Large intestine (tissue), 3 donors: ENCODE measurements at regions not wholly inside any gene's neighbourhood (a gene's known extent, or its start where the extent isn't known, plus 50 kb on each side); places are given as distances from the start of the nearest gene placed in this dataset.
"Not testable (repeated sequence)": the region's sequence is repeated elsewhere in the genome, so short reads cannot be mapped to it uniquely, and the experiment has no call there.

ENCODE experiments used
- DNase-seq, 2 donors: peaks; one replicate each; pipeline versions ENCODE4 v3.0.0 to v3.0.0-alpha.2; 2013
- H3K27ac ChIP-seq: one replicate; pipeline ENCODE4 v1.5.1; 2013; ENCODE audit warnings: low read length
- H3K27me3 ChIP-seq: 2 replicates; pipeline ENCODE4 v1.6.1; 2013; ENCODE audit warnings: low read length; ENCODE audit not compliant: control insufficient read depth, insufficient read depth
- H3K36me3 ChIP-seq: 2 replicates; pipeline ENCODE4 v1.6.1; 2013; ENCODE audit warnings: low read length; ENCODE audit not compliant: control insufficient read depth, insufficient read depth
- H3K4me1 ChIP-seq: one replicate; pipeline ENCODE4 v1.6.1; 2013; ENCODE audit warnings: low read length; ENCODE audit not compliant: control insufficient read depth, insufficient read depth
- H3K4me3 ChIP-seq: one replicate; pipeline ENCODE4 v1.5.1; 2013; ENCODE audit warnings: low read length
- H3K9me3 ChIP-seq: one replicate; pipeline ENCODE4 v1.6.1; 2013; ENCODE audit warnings: mild to moderate bottlenecking, low read depth, low read length, moderate library complexity; ENCODE audit not compliant: control insufficient read depth
- WGBS: methylation state at CpG from one replicate; pipeline ENCODE4 v1.1.5; 2013; ENCODE audit warnings: low lambda C conversion rate; ENCODE audit not compliant: insufficient coverage; 5-methylcytosine and 5-hydroxymethylcytosine counted together

DNA sequence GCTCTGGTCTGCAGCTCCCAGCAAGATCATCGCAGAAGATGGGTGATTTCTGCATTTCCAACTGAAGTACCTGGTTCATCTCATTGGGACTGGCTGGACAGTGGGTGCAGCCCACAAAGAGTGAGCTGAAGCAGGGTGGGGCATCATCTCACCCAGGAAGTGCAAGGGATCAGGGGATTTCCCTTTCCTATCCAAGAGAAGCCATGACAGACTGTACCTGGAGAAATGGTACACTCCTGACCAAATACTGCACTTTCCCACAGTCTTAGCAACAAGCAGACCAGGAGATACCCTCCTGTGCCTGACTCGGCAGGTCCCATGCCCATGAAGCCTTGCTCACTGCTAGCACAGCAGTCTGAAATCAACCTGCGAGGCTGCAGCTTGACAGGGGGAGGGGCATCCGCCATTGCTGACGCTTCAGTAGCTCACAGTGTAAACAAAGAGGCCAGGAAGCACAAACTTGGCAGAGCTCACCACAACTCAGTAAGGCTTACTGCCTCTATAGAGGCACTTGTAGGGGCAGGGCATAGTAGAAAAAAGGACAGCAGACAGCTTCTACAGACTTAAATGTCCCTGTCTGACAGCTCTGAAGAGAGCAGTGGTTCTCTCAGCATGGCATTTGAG is 60.5 kb downstream of the AREG start:
- not testable (repeated sequence) for H3K9me3 ChIP-seq, H3K27ac ChIP-seq, H3K36me3 ChIP-seq, H3K4me3 ChIP-seq, H3K4me1 ChIP-seq, H3K27me3 ChIP-seq
- peak in 1 of 2 donors; percentile 7 for DNase-seq
- WGBS = no CpG with 5 or more reads among the region's 5 CpGs

DNA sequence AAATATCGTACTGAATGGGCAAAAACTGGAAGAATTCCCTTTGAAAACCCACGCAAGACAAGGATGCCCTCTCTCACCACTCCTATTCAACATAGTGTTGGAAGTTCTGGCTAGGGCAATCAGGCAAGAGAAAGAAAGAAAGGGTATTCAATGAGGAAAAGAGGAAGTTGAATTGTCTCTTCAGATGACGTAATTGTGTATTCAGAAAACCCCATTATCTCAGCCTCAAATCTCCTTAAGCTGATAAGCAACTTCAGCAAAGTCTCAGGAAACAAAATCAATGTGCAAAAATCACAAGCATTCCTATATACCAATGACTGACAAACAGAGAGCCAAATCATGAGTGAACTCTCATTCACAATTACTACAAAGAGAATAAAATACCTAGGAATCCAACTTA is 64.4 kb downstream of the AREG start:
- H3K27ac ChIP-seq, H3K9me3 ChIP-seq, H3K36me3 ChIP-seq, DNase-seq, H3K4me1 ChIP-seq, H3K27me3 ChIP-seq, H3K4me3 ChIP-seq: not testable (repeated sequence)
- WGBS = 100% methylated on average over 2 of the region's 3 CpGs

DNA sequence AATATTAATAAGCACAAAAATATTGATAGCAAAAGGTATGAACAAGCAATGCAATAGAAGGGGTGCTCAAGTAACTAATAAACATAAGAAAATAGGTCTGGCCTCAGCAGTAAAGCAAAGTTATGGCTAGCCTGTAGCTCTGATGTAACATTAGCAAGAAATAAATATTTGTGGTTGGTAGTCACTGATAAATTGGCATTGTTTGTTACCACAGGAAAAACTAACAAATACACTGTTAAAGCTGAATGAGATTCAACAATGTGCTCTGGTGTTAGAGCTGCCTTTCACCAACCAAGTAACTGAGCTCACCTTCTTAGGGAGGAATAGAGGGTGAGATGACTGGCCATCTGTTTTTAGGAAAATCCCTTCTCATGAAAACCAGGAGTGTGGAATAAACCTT is 71.4 kb downstream of the AREG start:
- Histone ChIP-seq H3K27me3 (no peaks in the 10 kb centered on the region), H3K4me1 (no peaks in the 10 kb centered on the region), H3K9me3 (no peaks in the 10 kb centered on the region), H3K36me3 (no peaks in the 10 kb centered on the region), H3K4me3 (no peak overlapping the region), H3K27ac (no peak overlapping the region)
- DNase-seq = no peak

DNA sequence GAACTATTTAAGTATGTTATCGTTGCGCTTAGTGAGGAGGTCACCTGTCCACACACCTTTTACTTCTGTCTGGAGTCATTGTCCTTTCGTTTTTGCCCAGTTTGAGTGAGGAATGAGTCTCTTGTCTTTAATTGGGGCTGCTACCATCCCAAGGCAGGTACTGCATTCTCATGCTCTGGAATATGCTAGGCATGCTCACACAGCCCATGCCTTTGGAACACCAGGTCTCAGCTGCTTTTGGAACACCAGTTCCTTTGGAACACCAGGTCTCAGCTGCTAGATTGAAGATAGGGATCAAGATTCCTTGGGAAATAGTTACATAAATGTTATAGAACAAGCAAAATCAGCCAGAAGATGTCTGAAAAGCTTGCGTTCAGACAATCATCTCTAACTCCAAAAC is 73.1 kb downstream of the AREG start:
- H3K27me3 ChIP-seq = no peaks in the 10 kb centered on the region
- WGBS = 100% methylated on average over 1 of the region's 4 CpGs
- DNase-seq = no peak

DNA sequence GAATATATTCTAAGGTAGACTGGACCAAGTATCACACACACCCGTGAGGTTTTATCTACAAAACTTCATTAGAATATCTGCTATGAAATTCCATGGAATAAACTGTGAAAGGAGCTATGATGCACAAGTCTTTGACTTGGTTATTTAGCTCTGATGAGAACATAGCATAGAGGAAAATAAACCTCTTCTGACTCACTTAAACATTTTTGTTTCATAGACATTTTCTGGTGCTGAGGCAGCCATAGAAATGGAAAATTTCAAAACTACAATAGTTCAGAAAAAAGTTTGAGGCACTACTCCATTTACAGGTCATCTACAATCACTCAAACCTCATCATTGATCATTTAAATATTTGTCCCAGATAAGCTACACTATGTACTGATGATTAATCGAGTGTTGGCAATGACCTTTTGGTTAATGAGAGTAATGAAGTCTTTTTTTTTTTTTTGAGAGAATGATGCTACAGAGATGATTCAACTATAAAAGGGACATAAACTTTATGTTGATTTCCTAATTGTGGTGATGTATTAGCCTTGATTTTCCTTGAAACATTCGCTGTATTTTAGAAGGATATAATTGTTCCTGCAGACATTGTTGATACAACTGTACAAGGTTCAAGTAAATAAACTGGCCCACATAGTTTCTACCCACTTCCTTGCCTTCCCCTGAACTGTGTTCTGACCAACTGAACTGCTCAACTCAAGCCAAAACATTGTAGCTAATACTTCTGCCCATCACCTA is 77.5 kb downstream of the AREG start:
- DNase-seq = no peak
- H3K36me3 ChIP-seq = no peaks in the 10 kb centered on the region
- H3K4me1 ChIP-seq = no peaks in the 10 kb centered on the region
- H3K9me3 ChIP-seq = no peaks in the 10 kb centered on the region
- no peak overlapping the region for H3K27ac ChIP-seq
- no CpG with 5 or more reads among the region's 3 CpGs for WGBS
- H3K4me3 ChIP-seq = no peak overlapping the region
- H3K27me3 ChIP-seq = no peaks in the 10 kb centered on the region

More for the DNA sequence above, 73.1 kb downstream of the AREG start:
- no peaks in the 10 kb centered on the region for H3K36me3 ChIP-seq
- no peaks in the 10 kb centered on the region for H3K9me3 ChIP-seq
- H3K4me3 ChIP-seq = no peak overlapping the region
- no peaks in the 10 kb centered on the region for H3K4me1 ChIP-seq
- H3K27ac ChIP-seq = no peak overlapping the region

DNA sequence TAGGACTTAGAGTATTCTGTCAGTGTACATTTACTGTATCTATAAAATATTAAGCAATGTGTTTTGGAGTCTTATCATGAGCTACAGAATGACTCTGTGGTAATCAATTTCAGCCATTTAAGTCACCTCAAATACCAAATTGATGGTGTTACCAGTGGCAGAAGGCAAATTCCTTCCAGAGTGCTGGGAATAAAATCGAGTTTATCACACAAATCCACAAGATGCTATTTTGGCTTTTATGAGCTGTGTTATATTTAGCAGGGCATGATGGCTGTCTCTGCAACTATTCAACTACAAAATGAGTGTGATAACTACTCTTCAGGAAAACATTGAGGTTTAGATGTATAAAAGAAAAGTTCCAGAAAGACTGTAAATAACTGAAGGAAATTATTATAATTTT is 78.2 kb downstream of the AREG start:
- DNase-seq = no peak
- no peaks in the 10 kb centered on the region for H3K27me3 ChIP-seq
- WGBS = no CpG with 5 or more reads among the region's 1 CpG
- no peaks in the 10 kb centered on the region for H3K36me3 ChIP-seq
- H3K9me3 ChIP-seq = no peaks in the 10 kb centered on the region
- no peak overlapping the region for H3K4me3 ChIP-seq
- H3K4me1 ChIP-seq = no peaks in the 10 kb centered on the region
- H3K27ac ChIP-seq = no peak overlapping the region

DNA sequence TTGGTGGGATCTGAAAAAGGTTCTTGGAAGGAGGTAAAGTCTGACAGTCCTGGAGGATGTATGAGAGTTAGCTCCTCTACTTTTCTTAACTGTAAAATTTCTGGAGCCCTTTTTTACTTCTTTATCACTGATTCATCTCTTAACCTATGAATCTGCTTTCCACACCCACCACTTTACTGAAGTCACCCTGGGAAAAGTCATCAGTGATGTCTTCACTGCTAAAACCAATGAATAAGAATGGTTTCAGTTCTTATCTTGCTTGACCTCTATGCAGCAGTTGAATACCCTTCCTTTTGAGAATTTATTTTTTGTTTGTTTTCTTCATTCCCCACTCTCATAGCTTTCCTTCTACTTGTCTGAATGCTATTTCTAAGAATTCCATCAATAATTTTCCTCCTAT is 80.0 kb downstream of the AREG start:
- Histone ChIP-seq H3K27me3 (no peaks in the 10 kb centered on the region), H3K4me1 (no peaks in the 10 kb centered on the region), H3K4me3 (no peak overlapping the region), H3K36me3 (no peaks in the 10 kb centered on the region), H3K9me3 (no peaks in the 10 kb centered on the region), H3K27ac (no peak overlapping the region)
- no peak for DNase-seq

DNA sequence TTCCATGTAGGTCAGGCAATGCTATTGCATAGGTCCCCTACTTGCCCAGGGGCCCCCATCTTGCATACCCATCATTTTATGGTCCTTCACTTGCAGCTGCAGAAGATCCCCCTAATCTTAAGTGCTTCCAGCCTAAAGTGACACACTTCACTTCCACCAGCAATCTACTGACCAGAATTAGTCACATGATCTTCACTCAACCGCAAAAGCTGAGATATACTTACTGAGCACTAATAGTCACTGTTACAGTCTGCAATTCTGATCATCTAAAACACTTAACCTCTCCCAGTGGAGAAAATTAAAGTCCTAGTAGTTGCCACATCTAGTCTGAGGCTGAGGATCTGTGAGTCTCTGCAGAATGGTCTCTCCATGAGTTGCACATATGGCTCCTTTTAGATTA is 82.1 kb downstream of the AREG start:
- H3K36me3 ChIP-seq = no peaks in the 10 kb centered on the region
- DNase-seq = no peak
- no peaks in the 10 kb centered on the region for H3K4me1 ChIP-seq
- H3K4me3 ChIP-seq = no peak overlapping the region
- WGBS = no CpG with 5 or more reads among the region's 1 CpG
- H3K9me3 ChIP-seq = no peaks in the 10 kb centered on the region
- H3K27ac ChIP-seq = no peak overlapping the region
- no peaks in the 10 kb centered on the region for H3K27me3 ChIP-seq

DNA sequence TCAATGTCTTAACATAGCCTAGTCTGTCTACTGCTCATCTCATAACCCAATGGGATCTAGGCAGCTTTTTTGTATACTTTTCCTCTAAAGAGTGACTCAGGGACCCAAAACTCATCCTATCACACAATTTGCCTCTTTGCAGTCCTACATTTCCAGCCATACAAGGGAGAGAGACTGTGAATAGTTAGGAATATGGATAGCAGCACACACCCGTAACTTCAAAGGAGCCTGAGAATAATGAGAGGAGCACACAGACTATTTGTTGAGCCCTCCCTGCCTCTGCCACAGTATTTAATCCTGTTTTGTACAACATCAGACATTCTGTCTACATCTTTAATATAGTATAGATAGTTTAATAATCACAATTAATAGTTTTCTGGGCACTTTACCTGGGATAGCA is 83.2 kb downstream of the AREG start:
- H3K27me3 ChIP-seq = no peaks in the 10 kb centered on the region
- H3K36me3 ChIP-seq = no peaks in the 10 kb centered on the region
- DNase-seq = no peak
- no peaks in the 10 kb centered on the region for H3K9me3 ChIP-seq
- no peak overlapping the region for H3K27ac ChIP-seq
- H3K4me1 ChIP-seq = no peaks in the 10 kb centered on the region
- H3K4me3 ChIP-seq = no peak overlapping the region
- no CpG with 5 or more reads among the region's 1 CpG for WGBS

DNA sequence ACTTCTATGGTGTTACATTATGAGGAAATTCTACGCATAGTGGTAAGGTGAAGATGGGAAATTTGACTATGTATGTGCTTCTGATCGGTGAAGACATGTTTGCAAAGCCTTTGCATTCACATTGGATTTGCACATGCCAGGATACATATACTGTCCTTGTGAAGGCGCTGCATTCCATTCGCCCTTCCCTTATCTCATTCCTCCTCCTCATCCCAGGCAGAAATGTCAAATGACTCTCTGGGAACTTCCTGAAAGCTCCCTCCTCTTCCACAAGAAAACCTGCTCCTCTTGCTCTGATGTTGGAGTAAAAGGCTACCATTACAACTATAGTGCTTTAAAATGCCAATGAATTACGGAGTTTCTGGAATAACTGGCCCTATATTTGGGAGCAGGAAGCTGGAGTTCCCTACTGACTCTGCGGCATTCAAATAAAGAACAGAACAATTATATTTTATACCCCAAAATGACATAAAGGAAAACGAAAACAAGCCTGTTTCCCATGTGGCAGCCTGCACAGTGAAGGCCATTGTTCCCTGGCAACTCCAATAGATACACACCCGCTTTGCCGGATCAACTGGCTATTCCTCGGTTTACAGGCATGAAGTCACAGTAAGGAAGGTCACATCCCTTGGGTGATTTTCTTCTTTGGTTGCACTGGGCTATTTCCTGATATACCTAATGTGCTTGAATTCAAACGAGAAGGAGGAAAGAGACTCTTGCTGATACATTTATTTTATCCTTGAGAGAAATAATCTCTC is 84.5 kb downstream of the AREG start:
- no peak for DNase-seq
- no peaks in the 10 kb centered on the region for H3K9me3 ChIP-seq
- no peak overlapping the region for H3K27ac ChIP-seq
- peaks cover 3% of the 10 kb centered on the region for H3K4me1 ChIP-seq
- no peak overlapping the region for H3K4me3 ChIP-seq
- H3K27me3 ChIP-seq = no peaks in the 10 kb centered on the region
- H3K36me3 ChIP-seq = no peaks in the 10 kb centered on the region
- WGBS = 100% methylated on average over 2 of the region's 11 CpGs
